Kidney (tissue), 13 donors: ENCODE measurements at regions not wholly inside any gene's neighbourhood (a gene's known extent, or its start where the extent isn't known, plus 50 kb on each side); places are given as distances from the start of the nearest gene placed in this dataset.

Source experiments
- DNase-seq, 5 donors: peaks; one replicate each; pipeline ENCODE4 v3.0.0-alpha.2; 2013 to 2020
- FAIRE-seq: peaks from 2 replicates; lab custom pipeline; 2012; peaks lifted over from hg19 to GRCh38; lab: Jason Lieb, UNC
- H3K27ac ChIP-seq, 2 donors: one replicate each; pipeline ENCODE4 v1.7.0; 2013; ENCODE audit warnings: low read depth in 2 of 2, low read length in 2 of 2, inconsistent platforms in 1 of 2
- H3K27me3 ChIP-seq: one replicate; pipeline ENCODE4 v1.7.1; 2013; ENCODE audit warnings: low read length, inconsistent platforms; ENCODE audit not compliant: control insufficient read depth, insufficient read depth
- H3K36me3 ChIP-seq, 3 donors: one replicate each; pipeline versions ENCODE4 v1.7.0 to v1.7.1; 2013; ENCODE audit warnings: low read length in 3 of 3, control low read depth in 1 of 3, inconsistent platforms in 1 of 3; ENCODE audit not compliant: insufficient read depth in 3 of 3, control insufficient read depth in 2 of 3
- H3K4me1 ChIP-seq, 3 donors: one replicate each; pipeline versions ENCODE4 v1.7.0 to v1.7.1; 2013; ENCODE audit warnings: low read length in 3 of 3, inconsistent platforms in 1 of 3, low read depth in 1 of 3; ENCODE audit not compliant: control insufficient read depth in 2 of 3, insufficient read depth in 2 of 3
- H3K4me3 ChIP-seq, 3 donors: one replicate each; pipeline versions ENCODE4 v1.7.0 to v1.8.1; 2013; ENCODE audit warnings: low read length in 3 of 3, control low read depth in 1 of 3, inconsistent platforms in 1 of 3
- H3K9ac ChIP-seq, 3 donors: one replicate each; pipeline versions ENCODE4 v1.7.0 to v1.7.1; 2013; ENCODE audit warnings: low read length in 3 of 3, control low read depth in 1 of 3, inconsistent platforms in 1 of 3
- H3K9me3 ChIP-seq, 3 donors: one replicate each; pipeline versions ENCODE4 v1.7.0 to v1.7.1; 2013; ENCODE audit warnings: low read length in 3 of 3, control low read depth in 1 of 3, inconsistent platforms in 1 of 3; ENCODE audit not compliant: control insufficient read depth in 2 of 3, insufficient read depth in 1 of 3
- intact Hi-C: fragments of 100-400 bp; cut with DNase I; formaldehyde crosslinking; loops from one replicate; pipeline ENCODE4 v1.11.1; 2022
- TF ChIP-seq, protein P1 (sequence below): IDR thresholded peaks from 3 replicates; pipeline ENCODE4 v1.5.1; 2012; ENCODE audit warnings: mild to moderate bottlenecking, moderate library complexity, borderline replicate concordance; ENCODE audit not compliant: insufficient read depth; ENCODE audit errors: extremely low read depth
- donor health status: control.
- donor health status: control.
- donor health status: control.
- donor health status: control.
- donor health status: control.
- donor health status: DM: yes; HTN: yes; CAD: no.
- donor health status: Normal renal cell carcinoma (clear cell type).

DNA sequence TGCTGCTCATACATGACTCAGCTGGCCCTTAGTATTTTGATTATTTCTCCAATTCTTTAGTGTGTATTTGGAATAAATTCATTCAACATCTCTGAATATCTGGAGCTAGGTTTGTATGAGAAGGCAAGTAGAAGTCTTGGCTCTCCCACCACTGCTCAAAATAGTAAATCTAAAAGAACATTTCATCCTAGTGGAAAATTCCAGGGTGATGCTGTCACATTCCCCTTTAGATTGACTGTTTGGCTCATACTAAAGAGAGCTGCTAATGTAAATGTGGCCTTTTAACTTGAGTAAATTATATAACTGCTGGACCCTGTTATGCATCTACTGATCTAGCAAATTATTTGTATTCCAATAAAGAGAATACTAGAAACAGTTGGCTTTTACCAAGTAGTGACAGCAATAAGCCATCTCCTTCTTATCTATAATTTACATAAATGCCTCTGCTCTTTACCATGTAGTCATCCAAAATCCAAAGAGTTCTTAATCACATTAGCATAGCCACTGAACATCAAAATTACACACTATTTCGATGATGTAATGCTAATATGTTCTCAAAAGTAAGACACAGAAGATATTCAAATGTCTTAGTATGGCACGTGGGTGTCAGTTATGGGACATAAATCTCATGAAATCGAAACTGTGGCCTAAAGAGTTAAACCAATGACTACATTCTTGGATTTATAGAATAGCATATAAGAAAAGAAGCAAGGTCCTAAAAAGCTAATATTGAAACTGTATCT lies 86.9 kb upstream of the KCND2 start:
- Histone ChIP-seq H3K27ac (no peak overlapping the region), H3K9me3 (no peaks in the 10 kb centered on the region), H3K27me3 (no peaks in the 10 kb centered on the region), H3K9ac (no peak overlapping the region), H3K4me3 (no peak overlapping the region), H3K4me1 (no peaks in the 10 kb centered on the region), H3K36me3 (no peaks in the 10 kb centered on the region)
- intact Hi-C loops: no loop called here
- TF ChIP-seq, protein P1, sequence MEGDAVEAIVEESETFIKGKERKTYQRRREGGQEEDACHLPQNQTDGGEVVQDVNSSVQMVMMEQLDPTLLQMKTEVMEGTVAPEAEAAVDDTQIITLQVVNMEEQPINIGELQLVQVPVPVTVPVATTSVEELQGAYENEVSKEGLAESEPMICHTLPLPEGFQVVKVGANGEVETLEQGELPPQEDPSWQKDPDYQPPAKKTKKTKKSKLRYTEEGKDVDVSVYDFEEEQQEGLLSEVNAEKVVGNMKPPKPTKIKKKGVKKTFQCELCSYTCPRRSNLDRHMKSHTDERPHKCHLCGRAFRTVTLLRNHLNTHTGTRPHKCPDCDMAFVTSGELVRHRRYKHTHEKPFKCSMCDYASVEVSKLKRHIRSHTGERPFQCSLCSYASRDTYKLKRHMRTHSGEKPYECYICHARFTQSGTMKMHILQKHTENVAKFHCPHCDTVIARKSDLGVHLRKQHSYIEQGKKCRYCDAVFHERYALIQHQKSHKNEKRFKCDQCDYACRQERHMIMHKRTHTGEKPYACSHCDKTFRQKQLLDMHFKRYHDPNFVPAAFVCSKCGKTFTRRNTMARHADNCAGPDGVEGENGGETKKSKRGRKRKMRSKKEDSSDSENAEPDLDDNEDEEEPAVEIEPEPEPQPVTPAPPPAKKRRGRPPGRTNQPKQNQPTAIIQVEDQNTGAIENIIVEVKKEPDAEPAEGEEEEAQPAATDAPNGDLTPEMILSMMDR: no peak
- FAIRE-seq (no peak), DNase-seq (peak in 1 of 5 donors; percentile 36)

DNA sequence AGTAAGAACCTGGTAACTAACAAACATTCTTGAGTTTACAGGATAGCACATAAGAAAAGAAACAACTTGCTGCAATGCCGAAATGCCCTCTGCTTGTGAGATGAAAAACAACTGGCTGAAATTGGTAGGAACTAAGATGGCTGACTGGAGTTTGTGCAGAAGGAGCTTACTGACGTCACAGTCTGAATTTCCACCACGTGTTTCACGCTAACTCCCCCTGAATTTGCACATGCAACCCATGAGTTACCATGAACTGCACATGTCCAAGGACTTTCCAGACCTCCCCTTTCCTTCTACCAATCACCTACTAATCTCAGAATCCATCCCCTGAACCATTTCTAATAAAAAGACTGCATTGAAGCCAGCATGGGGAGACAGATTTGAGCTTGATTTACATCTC lies 86.3 kb upstream of the KCND2 start:
- H3K36me3 ChIP-seq: no peaks in the 10 kb centered on the region
- FAIRE-seq (no peak), DNase-seq (no peak)
- no peaks in the 10 kb centered on the region for H3K4me1 ChIP-seq
- no peak overlapping the region for H3K27ac ChIP-seq
- intact Hi-C loops: no loop called here
- TF ChIP-seq, protein P1: no peak
- H3K9me3 ChIP-seq: no peaks in the 10 kb centered on the region
- H3K9ac ChIP-seq: no peak overlapping the region
- no peaks in the 10 kb centered on the region for H3K27me3 ChIP-seq
- no peak overlapping the region for H3K4me3 ChIP-seq

DNA sequence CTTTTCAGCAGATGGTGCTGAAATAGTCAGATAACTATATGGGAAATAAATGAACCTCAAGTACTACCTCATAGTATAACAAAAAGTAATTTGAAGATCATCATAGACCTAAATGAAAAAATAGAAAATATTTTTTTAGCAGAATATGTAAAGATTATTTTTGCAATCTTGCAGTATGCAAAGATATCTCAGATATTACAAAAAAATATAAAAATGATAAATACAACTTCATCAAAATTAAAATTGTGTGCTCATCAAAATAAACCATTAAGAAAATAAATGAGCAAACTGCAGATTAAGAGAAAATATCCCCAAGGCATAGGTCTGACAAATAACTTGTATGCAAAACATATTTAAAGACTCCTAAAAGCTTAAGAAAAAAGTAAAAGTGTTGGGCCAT lies 83.4 kb upstream of the KCND2 start:
- Histone ChIP-seq H3K9ac (no peak overlapping the region), H3K27me3 (no peaks in the 10 kb centered on the region), H3K4me1 (no peaks in the 10 kb centered on the region), H3K4me3 (no peak overlapping the region), H3K36me3 (no peaks in the 10 kb centered on the region), H3K9me3 (no peaks in the 10 kb centered on the region), H3K27ac (no peak overlapping the region)
- no peak for FAIRE-seq
- DNase-seq: no peak
- TF ChIP-seq, protein P1: no peak
- intact Hi-C loops: no loop called here
